ENCODE measurements at regions not wholly inside any gene's neighbourhood (a gene's known extent, or its start where the extent isn't known, plus 50 kb on each side); places are given as distances from the start of the nearest gene placed in this dataset.
A peak's percentile ranks its signal among the peaks of the same experiment; 100 is the strongest.

- peak; percentile 27 for DNase-seq (ENCODE audit: low spot score)
These were observed 50.0 kb upstream of the TRPM1 start for GRCh38 chr15:31151301-31152233.

- DNase-seq (ENCODE audit: low spot score), result no peak
These were observed 52.0 kb upstream of the TRPM1 start for GRCh38 chr15:31153531-31153930.

- no peak for DNase-seq (ENCODE audit: low spot score)
These were observed 53.6 kb upstream of the TRPM1 start for GRCh38 chr15:31155151-31155550.

- no peak for DNase-seq (ENCODE audit: low spot score)
These were observed 54.7 kb upstream of the TRPM1 start for GRCh38 chr15:31156226-31156625.

GRCh38 chr15:31156808-31157207 lies 55.3 kb upstream of the TRPM1 start:
- DNase-seq (ENCODE audit: low spot score), result no peak

- DNase-seq (ENCODE audit: low spot score), result no peak
These were observed 56.1 kb upstream of the TRPM1 start for GRCh38 chr15:31157644-31158069.

GRCh38 chr15:31158858-31159569 lies 57.5 kb upstream of the TRPM1 start:
- no peak for DNase-seq (ENCODE audit: low spot score)

GRCh38 chr15:31159837-31160236 lies 58.3 kb upstream of the TRPM1 start:
- no peak for DNase-seq (ENCODE audit: low spot score)

- DNase-seq (ENCODE audit: low spot score), result no peak
These were observed 58.8 kb upstream of the TRPM1 start for GRCh38 chr15:31160297-31160696.

GRCh38 chr15:31160740-31161495 lies 59.4 kb upstream of the TRPM1 start:
- DNase-seq (ENCODE audit: low spot score), result no peak

GRCh38 chr15:31161951-31162350 lies 60.4 kb upstream of the TRPM1 start:
- DNase-seq (ENCODE audit: low spot score), result no peak

- DNase-seq (ENCODE audit: low spot score), result no peak
These were observed 61.4 kb upstream of the TRPM1 start for GRCh38 chr15:31162721-31163510.

- DNase-seq (ENCODE audit: low spot score), result no peak
These were observed 62.4 kb upstream of the TRPM1 start for GRCh38 chr15:31163769-31164572.

GRCh38 chr15:31164573-31164912 lies 63.0 kb upstream of the TRPM1 start:
- DNase-seq (ENCODE audit: low spot score), result no peak

- no peak for DNase-seq (ENCODE audit: low spot score)
These were observed 68.0 kb upstream of the TRPM1 start for GRCh38 chr15:31169558-31169957.

- no peak for DNase-seq (ENCODE audit: low spot score)
These were observed 70.2 kb upstream of the TRPM1 start for GRCh38 chr15:31171731-31172130.

GRCh38 chr15:31172606-31173005 lies 71.1 kb upstream of the TRPM1 start:
- no peak for DNase-seq (ENCODE audit: low spot score)

GRCh38 chr15:31173790-31174450 lies 72.4 kb upstream of the TRPM1 start:
- DNase-seq (ENCODE audit: low spot score), result no peak

GRCh38 chr15:31175484-31175883 lies 74.0 kb upstream of the TRPM1 start:
- DNase-seq (ENCODE audit: low spot score), result no peak

- no peak for DNase-seq (ENCODE audit: low spot score)
These were observed 76.4 kb upstream of the TRPM1 start for GRCh38 chr15:31177951-31178350.
